ENCODE measurements at regions not wholly inside any gene's neighbourhood (a gene's known extent, or its start where the extent isn't known, plus 50 kb on each side); places are given as distances from the start of the nearest gene placed in this dataset.
"Not testable (repeated sequence)": the region's sequence is repeated elsewhere in the genome, so short reads cannot be mapped to it uniquely, and the experiment has no call there.

DNA sequence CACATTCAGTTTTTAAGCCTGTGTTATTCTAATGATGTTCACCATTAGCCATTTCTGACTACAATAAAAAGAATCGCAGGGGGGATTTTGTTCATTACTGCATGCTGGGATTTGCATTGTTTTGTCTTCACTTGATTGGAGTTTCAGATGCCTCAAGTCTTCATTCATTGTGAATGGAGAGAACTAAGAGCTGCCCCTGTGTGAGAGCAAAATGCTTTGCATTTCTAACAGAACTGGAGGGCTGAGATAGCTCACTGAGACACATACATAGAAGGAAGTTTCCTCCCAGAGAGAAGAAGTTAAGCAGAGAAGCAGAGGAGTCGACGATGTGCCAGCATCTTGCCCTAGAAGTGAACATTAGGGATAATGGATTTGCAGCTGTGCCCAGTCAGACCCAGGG is 113.5 kb upstream of the GATB start:
- no peak for DNase-seq

DNA sequence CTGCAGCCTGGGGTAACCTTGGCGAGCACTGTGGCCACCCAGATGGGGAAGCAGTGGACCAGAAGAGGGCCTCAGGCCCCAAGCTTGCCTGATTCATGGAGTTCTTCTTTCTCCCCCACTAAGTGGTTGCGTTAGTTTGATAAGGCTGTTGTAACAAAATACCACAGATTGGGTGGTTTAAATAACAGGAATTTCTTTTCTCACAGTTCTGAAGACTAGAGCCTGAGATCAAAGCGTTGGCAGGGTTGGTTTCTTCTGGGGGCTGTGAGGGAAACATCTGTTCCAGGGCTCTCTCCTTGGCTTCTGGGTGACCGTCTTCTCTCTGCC is 105.7 kb upstream of the GATB start:
- DNase-seq, result no peak

GRCh38 chr4:151865744-151866591 is 105.2 kb upstream of the GATB start:
- DNase-seq, result no peak

- no peak for DNase-seq
Measured at GRCh38 chr4:151865312-151865711, 104.5 kb upstream of the GATB start.

- DNase-seq, result no peak
Measured at GRCh38 chr4:151864068-151864467, 103.3 kb upstream of the GATB start.

DNA sequence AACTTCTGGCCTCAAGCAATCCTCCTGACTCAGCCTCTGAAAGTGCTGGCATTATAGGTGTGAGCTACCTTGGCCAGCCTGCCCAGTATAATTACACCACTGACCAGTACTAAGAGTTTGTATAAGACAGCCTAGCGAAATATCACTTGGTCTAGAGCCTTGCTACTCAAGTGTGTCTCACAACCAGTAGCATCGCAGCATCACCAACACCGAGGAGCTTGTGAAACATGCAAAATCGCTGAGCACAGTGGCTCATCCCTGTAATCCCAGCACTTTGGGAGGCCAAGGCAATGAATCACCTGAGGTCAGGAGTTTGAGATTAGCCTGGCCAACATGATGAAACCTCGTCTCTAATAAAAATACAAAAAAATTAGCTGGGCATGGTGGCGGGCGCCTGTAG is 102.0 kb upstream of the GATB start:
- no peak for DNase-seq

DNA sequence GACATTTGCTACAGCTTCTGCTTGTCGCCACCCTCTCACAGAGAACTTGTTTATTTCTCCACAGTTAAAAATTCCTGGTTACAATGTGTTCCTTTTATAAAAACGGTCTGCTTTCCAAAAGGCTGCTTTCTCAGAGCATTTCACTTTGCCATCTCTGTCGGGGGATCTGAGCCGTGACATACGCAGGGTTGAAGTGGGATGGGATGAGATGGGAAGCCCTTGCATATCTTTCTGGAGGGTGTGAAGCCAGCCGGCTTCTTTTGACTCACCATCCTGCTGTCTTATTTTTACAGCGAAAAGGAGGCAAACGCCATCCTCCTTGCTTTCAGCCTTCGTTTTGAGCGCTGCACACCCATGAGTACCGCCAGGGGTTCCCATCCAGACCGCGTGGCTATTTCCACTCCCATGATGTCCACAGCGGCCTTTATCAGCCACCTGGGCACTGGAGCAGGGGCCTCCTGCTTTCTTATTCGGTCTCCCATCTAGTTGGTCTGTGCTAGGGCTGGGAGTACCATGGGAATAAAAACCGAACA is 99.8 kb upstream of the GATB start:
- no peak for DNase-seq

DNA sequence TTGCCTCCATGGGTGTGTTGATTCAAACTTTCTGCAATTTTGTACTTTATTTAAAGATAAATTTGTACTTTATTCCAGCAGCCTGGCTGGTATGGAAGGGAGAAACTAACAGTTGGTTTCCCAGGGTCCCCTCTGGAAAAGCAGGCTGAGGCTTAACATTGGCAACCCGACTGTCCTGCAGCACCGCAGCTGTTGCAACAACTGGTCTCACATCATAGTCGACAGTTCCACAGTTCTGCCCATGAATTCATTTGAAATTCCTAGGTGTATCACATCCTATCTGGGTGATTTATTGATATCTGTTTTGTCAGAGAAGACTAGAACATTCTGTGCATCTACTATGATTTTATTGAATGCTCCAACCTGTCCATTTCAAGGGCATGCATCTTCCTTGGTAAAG is 98.8 kb upstream of the GATB start:
- no peak for DNase-seq

DNA sequence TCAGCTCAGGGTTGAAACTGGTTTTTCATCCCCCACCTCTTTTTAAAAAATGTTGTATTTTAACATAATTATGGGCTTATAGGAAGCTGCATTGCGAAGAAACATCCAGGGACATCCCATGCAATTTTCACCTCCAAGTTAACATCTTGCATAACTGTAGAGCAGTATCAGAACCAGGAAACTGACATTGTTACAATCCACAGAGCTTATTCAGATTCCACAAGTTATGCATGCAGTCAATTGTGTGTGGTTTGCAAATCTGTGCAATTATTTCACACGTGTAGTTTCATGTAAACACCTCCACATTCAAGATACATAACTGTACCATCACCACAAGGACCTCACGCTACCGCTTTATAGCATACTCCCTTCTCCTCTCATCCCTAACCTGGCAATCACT is 97.5 kb upstream of the GATB start:
- no peak for DNase-seq

DNA sequence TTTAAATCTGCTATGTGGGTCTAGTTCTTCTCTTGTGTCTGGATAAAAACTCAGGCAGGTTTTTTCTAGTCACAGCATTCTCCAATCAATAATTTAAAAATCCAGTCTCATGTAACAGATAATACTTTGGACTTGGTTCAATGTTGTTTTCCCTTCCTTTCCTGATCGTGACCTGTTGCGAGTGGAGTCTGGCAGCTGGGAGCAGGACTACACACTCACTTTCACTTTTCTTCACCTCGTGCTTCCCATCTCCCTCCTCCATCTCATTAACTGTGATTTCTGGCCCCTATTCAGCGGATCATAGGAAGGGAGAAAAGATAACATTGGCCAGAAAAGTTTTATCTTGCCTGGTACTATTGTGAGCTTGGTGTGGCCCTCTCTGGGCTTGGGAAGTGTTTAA is 96.6 kb upstream of the GATB start:
- no peak for DNase-seq

- no peak for DNase-seq
Measured at GRCh38 chr4:151855747-151856146, 94.9 kb upstream of the GATB start.

GRCh38 chr4:151854731-151855130 is 93.9 kb upstream of the GATB start:
- no peak for DNase-seq

DNA sequence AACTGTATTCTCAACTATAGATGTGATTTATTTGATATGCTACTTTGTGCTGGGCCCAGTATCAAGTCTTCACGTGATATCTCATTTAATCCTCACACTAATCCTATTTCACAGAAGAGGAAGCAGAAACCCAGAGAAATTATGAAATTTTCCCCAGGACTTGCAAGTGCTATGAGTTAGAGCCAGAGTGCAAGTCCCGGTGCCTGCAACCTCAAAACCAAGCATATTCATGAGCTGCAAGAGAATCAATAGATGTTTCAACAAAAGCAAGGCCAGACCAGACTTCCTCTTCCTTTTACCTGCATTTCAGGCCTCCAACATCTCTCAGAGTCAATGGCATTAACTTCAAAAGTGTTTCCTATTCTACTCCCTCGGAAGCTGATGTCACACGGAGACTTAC is 92.2 kb upstream of the GATB start:
- DNase-seq, result no peak

GRCh38 chr4:151852202-151852601 is 91.4 kb upstream of the GATB start:
- DNase-seq, result no peak

DNA sequence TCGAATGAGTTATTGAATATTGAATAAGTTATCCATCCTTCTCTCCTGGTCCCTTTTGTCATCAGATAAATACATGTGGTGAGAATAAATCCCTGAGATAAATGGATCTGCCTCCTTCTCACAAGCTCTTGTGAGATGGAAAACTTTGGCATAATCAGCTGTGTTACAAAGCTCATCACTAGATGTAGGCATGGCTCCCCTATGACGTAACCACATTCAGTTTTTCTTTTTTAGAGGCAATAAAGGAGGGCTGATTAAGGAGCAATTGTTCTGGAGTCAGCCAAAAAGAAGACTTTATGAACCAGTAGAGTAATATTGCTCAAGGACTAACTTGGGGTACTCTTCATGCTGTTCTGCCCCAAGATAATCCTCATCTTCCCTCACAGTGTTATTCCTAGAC is 90.5 kb upstream of the GATB start:
- no peak for DNase-seq

GRCh38 chr4:151850791-151851213 is 90.0 kb upstream of the GATB start:
- no peak for DNase-seq

- not testable (repeated sequence) for DNase-seq
Measured at GRCh38 chr4:151845551-151845950, 84.7 kb upstream of the GATB start.

DNA sequence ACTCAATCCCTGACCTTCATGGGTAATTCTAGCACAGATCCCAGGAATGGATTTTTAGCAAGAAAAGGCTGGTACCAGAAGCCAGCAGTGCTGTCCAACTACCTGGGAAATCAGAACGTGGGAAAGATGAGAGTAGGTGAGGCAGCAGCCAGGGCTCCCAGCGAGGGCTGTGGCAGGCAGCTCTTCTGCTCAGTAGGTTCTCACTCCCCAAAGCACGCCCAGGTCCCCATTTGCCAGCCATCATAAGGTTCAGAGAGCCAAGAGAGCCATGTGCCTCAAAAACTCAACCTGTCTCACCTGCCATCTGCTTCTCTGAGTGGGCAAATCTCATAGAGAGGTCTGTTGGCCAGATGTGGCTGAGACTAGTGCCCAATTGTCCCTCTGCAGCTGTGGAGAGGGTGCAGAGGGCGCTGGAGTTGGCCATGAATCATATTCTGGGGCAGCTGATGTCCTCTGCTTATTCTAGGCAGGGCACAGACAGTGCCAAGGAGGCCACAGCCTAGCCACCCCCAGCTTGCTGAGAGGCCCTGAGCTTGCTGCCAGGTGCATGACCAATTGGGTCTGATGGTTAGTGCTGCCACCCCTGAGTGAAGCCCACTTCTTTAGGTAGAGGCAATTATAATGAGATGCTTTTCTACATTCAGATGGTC is 81.7 kb upstream of the GATB start:
- DNase-seq, result no peak

- no peak for DNase-seq
Measured at GRCh38 chr4:151841107-151841506, 80.3 kb upstream of the GATB start.

DNA sequence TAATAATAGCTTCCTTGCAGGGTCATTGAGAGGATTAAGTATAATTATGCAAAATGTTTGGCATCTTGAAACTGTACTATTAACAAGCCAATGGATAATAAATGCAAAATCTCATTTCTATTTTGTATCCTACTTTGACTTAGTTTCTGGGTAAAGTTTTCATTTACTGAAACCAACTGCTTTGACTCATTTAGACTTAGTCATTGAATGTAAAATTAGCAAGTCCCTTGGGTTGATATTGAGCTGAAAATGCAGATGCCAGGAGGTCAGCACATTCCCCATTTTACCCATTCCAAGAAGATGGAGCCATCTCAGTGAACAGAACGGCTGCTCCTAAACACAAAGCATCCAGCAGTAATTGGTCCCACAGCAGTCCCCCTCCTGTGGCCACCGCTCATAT is 74.7 kb upstream of the GATB start:
- DNase-seq, result no peak

- no peak for DNase-seq
Measured at GRCh38 chr4:151833174-151833573, 72.4 kb upstream of the GATB start.

DNA sequence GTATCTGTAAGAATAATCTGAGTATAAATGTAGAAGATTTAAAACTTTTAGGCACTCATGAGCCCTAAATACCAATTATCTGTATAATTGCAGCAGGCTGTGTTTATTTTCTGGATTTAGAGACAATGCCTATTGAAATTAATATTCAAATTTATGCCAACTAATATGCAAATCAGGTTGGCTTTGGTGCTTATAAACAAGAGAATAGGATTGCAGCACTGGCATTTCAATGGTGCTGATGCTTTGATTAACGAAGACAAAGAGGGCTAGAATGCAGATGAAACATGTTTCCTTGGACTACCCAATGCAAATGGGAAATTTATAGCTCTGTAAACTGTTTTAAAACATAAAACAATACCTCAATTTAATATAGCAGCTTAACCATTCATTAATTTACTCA is 70.7 kb upstream of the GATB start:
- DNase-seq, result no peak

DNA sequence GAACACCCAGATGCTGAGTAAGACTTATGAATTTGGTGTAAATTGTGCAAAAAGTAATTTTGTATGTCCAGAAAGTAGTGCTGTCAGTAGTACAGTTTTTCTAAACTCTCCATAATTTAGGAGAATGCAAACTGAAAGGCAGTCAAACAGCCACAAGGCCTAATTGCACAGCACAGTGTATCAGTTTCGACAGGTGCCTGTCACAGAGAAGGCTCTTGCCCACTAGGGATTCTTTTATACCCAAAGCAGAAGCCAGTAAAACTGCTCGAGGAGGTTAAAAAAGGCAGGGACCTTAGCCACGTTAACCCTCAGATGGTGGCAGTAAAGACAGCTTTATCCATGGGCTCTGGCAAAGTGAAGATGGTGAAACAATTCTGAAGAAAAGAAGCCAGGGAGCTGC is 69.4 kb upstream of the GATB start:
- DNase-seq, result no peak

GRCh38 chr4:151829309-151829708 is 68.5 kb upstream of the GATB start:
- no peak for DNase-seq

DNA sequence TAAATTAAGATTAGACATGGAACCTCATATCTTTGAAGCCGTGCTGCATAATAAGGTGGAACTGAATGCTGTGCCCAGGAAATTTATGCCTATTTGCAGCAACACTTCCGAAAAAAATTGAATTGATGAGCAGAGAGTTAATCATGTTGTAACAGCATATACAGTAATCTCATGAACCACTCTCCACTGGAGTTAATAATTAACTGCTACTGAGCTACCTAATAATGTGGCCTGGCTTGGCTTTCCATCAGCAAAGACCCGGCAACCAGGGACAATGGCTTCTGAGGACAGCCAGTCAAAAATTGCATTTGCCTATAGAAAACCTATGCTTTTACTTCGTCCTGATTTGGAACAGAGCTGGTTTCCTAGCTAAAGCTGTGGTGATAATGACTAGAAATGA is 63.8 kb upstream of the GATB start:
- no peak for DNase-seq
